ENCODE measurements at regions not wholly inside any gene's neighbourhood (a gene's known extent, or its start where the extent isn't known, plus 50 kb on each side); places are given as distances from the start of the nearest gene placed in this dataset.
"Not testable (repeated sequence)": the region's sequence is repeated elsewhere in the genome, so short reads cannot be mapped to it uniquely, and the experiment has no call there.

- H3K4me3 Mint-ChIP-seq; H3K4me1 Mint-ChIP-seq; ATAC-seq (ENCODE audit: low read depth); H3K27ac Mint-ChIP-seq; POLR2A ChIA-PET; H3K27me3 Mint-ChIP-seq; DNase-seq; H3K9me3 Mint-ChIP-seq; H3K36me3 Mint-ChIP-seq: not testable (repeated sequence)
Measured at GRCh38 chr11:100409267-100409666, 277.8 kb upstream of the ARHGAP42 start.

GRCh38 chr11:100419518-100419917 lies 267.6 kb upstream of the ARHGAP42 start:
- Mint-ChIP-seq H3K4me1 (no peaks in the 10 kb centered on the region), H3K27ac (no peak overlapping the region), H3K36me3 (no peaks in the 10 kb centered on the region)

GRCh38 chr11:100434821-100435641 lies 252.1 kb upstream of the ARHGAP42 start:
- no peaks in the 10 kb centered on the region for H3K36me3 Mint-ChIP-seq
- no peak for DNase-seq
- POLR2A ChIA-PET: no interaction called here
- H3K27me3 Mint-ChIP-seq: no peaks in the 10 kb centered on the region
- no peak for ATAC-seq (ENCODE audit: low read depth)
- H3K4me3 Mint-ChIP-seq: no peak overlapping the region
- H3K4me1 Mint-ChIP-seq: no peaks in the 10 kb centered on the region
- peaks cover 3% of the 10 kb centered on the region for H3K9me3 Mint-ChIP-seq
- no peak overlapping the region for H3K27ac Mint-ChIP-seq

More at GRCh38 chr11:100419518-100419917, 267.6 kb upstream of the ARHGAP42 start:
- Mint-ChIP-seq H3K27me3 (no peaks in the 10 kb centered on the region), H3K4me3 (no peak overlapping the region), H3K9me3 (peaks cover 13% of the 10 kb centered on the region)
- ATAC-seq (ENCODE audit: low read depth) (no peak), DNase-seq (no peak)
- POLR2A ChIA-PET: no interaction called here

GRCh38 chr11:100438376-100438775 lies 248.7 kb upstream of the ARHGAP42 start:
- Mint-ChIP-seq H3K9me3 (peaks cover 2% of the 10 kb centered on the region), H3K27me3 (no peaks in the 10 kb centered on the region), H3K4me3 (no peak overlapping the region), H3K36me3 (no peaks in the 10 kb centered on the region), H3K4me1 (no peaks in the 10 kb centered on the region), H3K27ac (no peak overlapping the region)
- POLR2A ChIA-PET: no interaction called here
- no peak for DNase-seq
- no peak for ATAC-seq (ENCODE audit: low read depth)

- Mint-ChIP-seq H3K36me3 (no peaks in the 10 kb centered on the region), H3K27ac (no peak overlapping the region), H3K27me3 (no peaks in the 10 kb centered on the region), H3K9me3 (peaks cover 2% of the 10 kb centered on the region), H3K4me3 (no peak overlapping the region), H3K4me1 (no peaks in the 10 kb centered on the region)
- POLR2A ChIA-PET: no interaction called here
- DNase-seq (no peak), ATAC-seq (ENCODE audit: low read depth) (no peak)
Measured at GRCh38 chr11:100441086-100441485, 246.0 kb upstream of the ARHGAP42 start.

GRCh38 chr11:100442017-100442416 lies 245.1 kb upstream of the ARHGAP42 start:
- no peak overlapping the region for H3K27ac Mint-ChIP-seq
- no peaks in the 10 kb centered on the region for H3K27me3 Mint-ChIP-seq
- no peaks in the 10 kb centered on the region for H3K36me3 Mint-ChIP-seq
- no peak overlapping the region for H3K4me3 Mint-ChIP-seq
- ATAC-seq (ENCODE audit: low read depth) (no peak), DNase-seq (no peak)
- H3K9me3 Mint-ChIP-seq: peaks cover 3% of the 10 kb centered on the region
- POLR2A ChIA-PET: no interaction called here
- no peaks in the 10 kb centered on the region for H3K4me1 Mint-ChIP-seq

- ATAC-seq (ENCODE audit: low read depth) (no peak), DNase-seq (no peak)
- POLR2A ChIA-PET: no interaction called here
- Mint-ChIP-seq H3K27ac (no peak overlapping the region), H3K27me3 (no peaks in the 10 kb centered on the region), H3K4me1 (no peaks in the 10 kb centered on the region), H3K4me3 (no peak overlapping the region), H3K9me3 (peaks cover 3% of the 10 kb centered on the region), H3K36me3 (no peaks in the 10 kb centered on the region)
Measured at GRCh38 chr11:100445231-100445735, 241.8 kb upstream of the ARHGAP42 start.

- H3K4me3 Mint-ChIP-seq; H3K9me3 Mint-ChIP-seq; H3K27ac Mint-ChIP-seq; POLR2A ChIA-PET; ATAC-seq (ENCODE audit: low read depth); H3K27me3 Mint-ChIP-seq; H3K36me3 Mint-ChIP-seq; H3K4me1 Mint-ChIP-seq; DNase-seq: not testable (repeated sequence)
Measured at GRCh38 chr11:100451801-100452460, 235.2 kb upstream of the ARHGAP42 start.

- no peak for ATAC-seq (ENCODE audit: low read depth)
- H3K4me1 Mint-ChIP-seq: no peaks in the 10 kb centered on the region
- H3K27ac Mint-ChIP-seq: no peak overlapping the region
- H3K9me3 Mint-ChIP-seq: peaks cover 8% of the 10 kb centered on the region
- POLR2A ChIA-PET: no interaction called here
- DNase-seq: no peak
- no peaks in the 10 kb centered on the region for H3K36me3 Mint-ChIP-seq
- no peaks in the 10 kb centered on the region for H3K27me3 Mint-ChIP-seq
- H3K4me3 Mint-ChIP-seq: no peak overlapping the region
Measured at GRCh38 chr11:100459811-100460210, 227.3 kb upstream of the ARHGAP42 start.

- POLR2A ChIA-PET: no interaction called here
- Mint-ChIP-seq H3K27me3 (no peaks in the 10 kb centered on the region), H3K4me1 (no peaks in the 10 kb centered on the region), H3K9me3 (peaks cover 8% of the 10 kb centered on the region), H3K27ac (no peak overlapping the region), H3K36me3 (no peaks in the 10 kb centered on the region), H3K4me3 (no peak overlapping the region)
- DNase-seq (no peak), ATAC-seq (ENCODE audit: low read depth) (no peak)
Measured at GRCh38 chr11:100460426-100460825, 226.7 kb upstream of the ARHGAP42 start.

- H3K4me3 Mint-ChIP-seq: no peak overlapping the region
- H3K9me3 Mint-ChIP-seq: peaks cover 4% of the 10 kb centered on the region
- peaks cover 2% of the 10 kb centered on the region for H3K4me1 Mint-ChIP-seq
- H3K27ac Mint-ChIP-seq: peak overlapping the region; percentile 51
- DNase-seq: no peak
- ATAC-seq (ENCODE audit: low read depth): no peak
- POLR2A ChIA-PET: no interaction called here
- H3K27me3 Mint-ChIP-seq: no peaks in the 10 kb centered on the region
- H3K36me3 Mint-ChIP-seq: no peaks in the 10 kb centered on the region
Measured at GRCh38 chr11:100467821-100468508, 219.1 kb upstream of the ARHGAP42 start.

GRCh38 chr11:100469835-100470234 lies 217.3 kb upstream of the ARHGAP42 start:
- Mint-ChIP-seq H3K9me3 (peaks cover 4% of the 10 kb centered on the region), H3K27me3 (no peaks in the 10 kb centered on the region), H3K4me1 (peaks cover 2% of the 10 kb centered on the region), H3K27ac (no peak overlapping the region), H3K4me3 (no peak overlapping the region), H3K36me3 (no peaks in the 10 kb centered on the region)
- POLR2A ChIA-PET: no interaction called here
- DNase-seq (no peak), ATAC-seq (ENCODE audit: low read depth) (no peak)

GRCh38 chr11:100472727-100473389 lies 214.2 kb upstream of the ARHGAP42 start:
- no peaks in the 10 kb centered on the region for H3K27me3 Mint-ChIP-seq
- ATAC-seq (ENCODE audit: low read depth): no peak

More at GRCh38 chr11:100472727-100473389, 214.2 kb upstream of the ARHGAP42 start:
- POLR2A ChIA-PET: no interaction called here
- Mint-ChIP-seq H3K27ac (no peak overlapping the region), H3K4me1 (peaks cover 2% of the 10 kb centered on the region), H3K9me3 (no peaks in the 10 kb centered on the region), H3K36me3 (no peaks in the 10 kb centered on the region), H3K4me3 (no peak overlapping the region)
- DNase-seq: no peak

Data from activated naive CD8-positive, alpha-beta T cell treated with anti-CD3 and anti-CD28 coated beads, Interleukin-2, amount 10 ng/mL, durations not matched to agents 7 days and 5 days (primary cell).